ENCODE measurements at regions not wholly inside any gene's neighbourhood (a gene's known extent, or its start where the extent isn't known, plus 50 kb on each side); places are given as distances from the start of the nearest gene placed in this dataset.

- TF ChIP-seq, protein P1, sequence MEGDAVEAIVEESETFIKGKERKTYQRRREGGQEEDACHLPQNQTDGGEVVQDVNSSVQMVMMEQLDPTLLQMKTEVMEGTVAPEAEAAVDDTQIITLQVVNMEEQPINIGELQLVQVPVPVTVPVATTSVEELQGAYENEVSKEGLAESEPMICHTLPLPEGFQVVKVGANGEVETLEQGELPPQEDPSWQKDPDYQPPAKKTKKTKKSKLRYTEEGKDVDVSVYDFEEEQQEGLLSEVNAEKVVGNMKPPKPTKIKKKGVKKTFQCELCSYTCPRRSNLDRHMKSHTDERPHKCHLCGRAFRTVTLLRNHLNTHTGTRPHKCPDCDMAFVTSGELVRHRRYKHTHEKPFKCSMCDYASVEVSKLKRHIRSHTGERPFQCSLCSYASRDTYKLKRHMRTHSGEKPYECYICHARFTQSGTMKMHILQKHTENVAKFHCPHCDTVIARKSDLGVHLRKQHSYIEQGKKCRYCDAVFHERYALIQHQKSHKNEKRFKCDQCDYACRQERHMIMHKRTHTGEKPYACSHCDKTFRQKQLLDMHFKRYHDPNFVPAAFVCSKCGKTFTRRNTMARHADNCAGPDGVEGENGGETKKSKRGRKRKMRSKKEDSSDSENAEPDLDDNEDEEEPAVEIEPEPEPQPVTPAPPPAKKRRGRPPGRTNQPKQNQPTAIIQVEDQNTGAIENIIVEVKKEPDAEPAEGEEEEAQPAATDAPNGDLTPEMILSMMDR (IDR thresholded peaks at IDR 0.05) = no peak
- TF ChIP-seq SIN3A (IDR thresholded peaks at IDR 0.05; ENCODE audit: borderline replicate concordance, insufficient read depth, low read depth, low read length) = no peak
- no peak for TF ChIP-seq TCF7L2 (IDR thresholded peaks at IDR 0.05; ENCODE audit: low read depth, low read length)
- Histone ChIP-seq H3K9me3 (ENCODE audit: control insufficient read depth, insufficient read depth, low read depth, low read length) (no peaks in the 10 kb centered on the region), H3K27ac (ENCODE audit: low read length) (no peak overlapping the region), H3K27me3 (ENCODE audit: control insufficient read depth, insufficient read depth, low read length) (no peaks in the 10 kb centered on the region), H3K36me3 (ENCODE audit: control insufficient read depth, insufficient read depth, low read length) (no peaks in the 10 kb centered on the region), H3K4me1 (ENCODE audit: control insufficient read depth, insufficient read depth, low read length) (no peaks in the 10 kb centered on the region), H3K4me3 (ENCODE audit: low read depth in 2 of 2, low read length in 2 of 2) (no peak overlapping the region)
- POLR2A ChIA-PET = no interaction called here
- in situ Hi-C loops (cut with HindIII; ENCODE audit: low pct_unique_long_range_greater_than_20kb, low sequenced_read_pairs) (no loop called here), intact Hi-C loops (cut with micrococcal nuclease; ENCODE audit: unreplicated experiment) (no loop called here)
- CTCF ChIA-PET = no interaction called here
- ATAC-seq (no peak), DNase-seq (ENCODE audit: low read depth, low spot score) (no peak)
- BruUV-seq (replicated peaks) = no TSS peak
Observed at GRCh38 chr18:55688030-55688429, 100.0 kb upstream of the TCF4 start.

DNA sequence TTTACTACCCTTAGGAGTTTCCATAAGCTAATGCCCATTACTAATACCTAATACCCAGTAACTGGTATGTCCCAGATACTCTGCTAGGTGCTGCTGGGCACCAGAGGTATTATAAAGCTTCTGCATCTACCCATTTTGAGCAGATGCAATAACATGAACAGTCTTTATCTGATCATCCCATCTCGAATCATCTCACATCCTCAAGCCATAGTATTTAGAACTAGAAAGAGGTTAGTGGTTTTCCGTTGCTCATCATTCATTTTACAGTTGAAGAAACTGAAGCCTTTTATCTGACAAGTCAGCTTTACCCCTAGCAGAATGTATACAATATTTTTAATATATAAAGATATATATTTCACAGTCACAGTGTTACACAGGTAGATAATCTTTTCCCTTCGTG, 99.1 kb upstream of the TCF4 start:
- Histone ChIP-seq H3K9me3 (ENCODE audit: control insufficient read depth, insufficient read depth, low read depth, low read length) (no peaks in the 10 kb centered on the region), H3K4me1 (ENCODE audit: control insufficient read depth, insufficient read depth, low read length) (no peaks in the 10 kb centered on the region), H3K4me3 (ENCODE audit: low read depth in 2 of 2, low read length in 2 of 2) (no peak overlapping the region), H3K27ac (ENCODE audit: low read length) (no peak overlapping the region), H3K36me3 (ENCODE audit: control insufficient read depth, insufficient read depth, low read length) (no peaks in the 10 kb centered on the region), H3K27me3 (ENCODE audit: control insufficient read depth, insufficient read depth, low read length) (no peaks in the 10 kb centered on the region)
- in situ Hi-C loops (cut with HindIII; ENCODE audit: low pct_unique_long_range_greater_than_20kb, low sequenced_read_pairs) = no loop called here
- ATAC-seq = no peak
- TF ChIP-seq, protein P1 (IDR thresholded peaks at IDR 0.05) = no peak
- TF ChIP-seq POLR2AphosphoS5 (IDR thresholded peaks at IDR 0.05; ENCODE audit: low read depth, low read length) = no peak
- TF ChIP-seq SIN3A (IDR thresholded peaks at IDR 0.05; ENCODE audit: borderline replicate concordance, insufficient read depth, low read depth, low read length) = no peak
- no peak for TF ChIP-seq REST (IDR thresholded peaks at IDR 0.05; ENCODE audit: insufficient read depth in 1 of 2, low read depth in 2 of 2, low read length in 1 of 2)
- no peak for TF ChIP-seq TCF7L2 (IDR thresholded peaks at IDR 0.05; ENCODE audit: low read depth, low read length)
- intact Hi-C loops (cut with micrococcal nuclease; ENCODE audit: unreplicated experiment) = no loop called here
- DNase-seq (ENCODE audit: low read depth, low spot score) = no peak
- BruUV-seq (replicated peaks) = no TSS peak
- CTCF ChIA-PET = no interaction called here
- POLR2A ChIA-PET = no interaction called here

- H3K36me3 ChIP-seq (ENCODE audit: control insufficient read depth, insufficient read depth, low read length) = no peaks in the 10 kb centered on the region
- POLR2A ChIA-PET = no interaction called here
- TF ChIP-seq, protein P1 (IDR thresholded peaks at IDR 0.05) = no peak
- TF ChIP-seq REST (IDR thresholded peaks at IDR 0.05; ENCODE audit: insufficient read depth in 1 of 2, low read depth in 2 of 2, low read length in 1 of 2) (no peak), TCF7L2 (IDR thresholded peaks at IDR 0.05; ENCODE audit: low read depth, low read length) (no peak), SIN3A (IDR thresholded peaks at IDR 0.05; ENCODE audit: borderline replicate concordance, insufficient read depth, low read depth, low read length) (no peak), POLR2AphosphoS5 (IDR thresholded peaks at IDR 0.05; ENCODE audit: low read depth, low read length) (no peak)
- no TSS peak for BruUV-seq (replicated peaks)
- in situ Hi-C loops (cut with HindIII; ENCODE audit: low pct_unique_long_range_greater_than_20kb, low sequenced_read_pairs) (no loop called here), intact Hi-C loops (cut with micrococcal nuclease; ENCODE audit: unreplicated experiment) (no loop called here)
- DNase-seq (ENCODE audit: low read depth, low spot score) = no peak
- no peak for ATAC-seq
- H3K4me3 ChIP-seq (ENCODE audit: low read depth in 2 of 2, low read length in 2 of 2) = no peak overlapping the region
- no peaks in the 10 kb centered on the region for H3K4me1 ChIP-seq (ENCODE audit: control insufficient read depth, insufficient read depth, low read length)
- no peaks in the 10 kb centered on the region for H3K9me3 ChIP-seq (ENCODE audit: control insufficient read depth, insufficient read depth, low read depth, low read length)
- H3K27ac ChIP-seq (ENCODE audit: low read length) = no peak overlapping the region
- CTCF ChIA-PET = no interaction called here
- no peaks in the 10 kb centered on the region for H3K27me3 ChIP-seq (ENCODE audit: control insufficient read depth, insufficient read depth, low read length)
Observed at GRCh38 chr18:55685638-55686037, 97.6 kb upstream of the TCF4 start.

Data from Panc1 (cell line).